HG03280 (cell line): ENCODE measurements at regions not wholly inside any gene's neighbourhood (a gene's known extent, or its start where the extent isn't known, plus 50 kb on each side); places are given as distances from the start of the nearest gene placed in this dataset.
"Not testable (repeated sequence)": the region's sequence is repeated elsewhere in the genome, so short reads cannot be mapped to it uniquely, and the experiment has no call there.

Experiments
- ATAC-seq: cut with Tn5 transposase; IDR thresholded peaks from one replicate; pipeline ENCODE4 v1.9.1; 2021; ENCODE audit warnings: mild to moderate bottlenecking, moderate library complexity; ENCODE audit not compliant: unreplicated experiment

DNA sequence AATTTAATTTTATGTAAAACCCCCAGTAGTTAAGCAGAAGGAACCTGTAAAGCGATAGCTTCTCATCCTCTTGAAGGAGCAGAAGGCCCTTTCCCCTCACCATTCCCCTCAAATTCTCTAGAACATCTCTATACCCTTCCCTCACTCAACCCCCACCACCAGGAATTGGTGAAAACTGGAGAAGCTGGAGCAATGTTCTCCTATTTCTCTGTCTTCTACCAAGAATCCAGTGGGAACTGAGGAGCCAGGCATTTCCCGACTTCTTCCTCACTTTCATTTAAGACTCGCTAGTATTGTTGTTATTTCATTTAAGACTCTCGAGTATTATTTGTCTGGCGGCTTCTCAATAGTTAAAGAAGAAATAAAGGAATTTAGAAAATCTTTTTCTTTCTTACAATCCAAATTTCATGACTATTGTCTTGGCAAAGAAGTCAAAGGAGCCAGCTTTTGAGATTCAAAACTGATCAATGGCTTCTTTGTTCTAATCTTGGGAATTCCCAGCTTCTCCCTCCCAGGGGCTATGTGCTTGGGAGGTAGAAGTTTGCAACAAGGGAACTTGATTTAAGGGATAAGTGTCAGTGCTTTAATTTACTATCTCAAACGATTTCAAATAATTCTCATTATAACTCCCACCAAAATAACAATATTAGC is 253.3 kb upstream of the ADGRL2 start:
- no peak for ATAC-seq

DNA sequence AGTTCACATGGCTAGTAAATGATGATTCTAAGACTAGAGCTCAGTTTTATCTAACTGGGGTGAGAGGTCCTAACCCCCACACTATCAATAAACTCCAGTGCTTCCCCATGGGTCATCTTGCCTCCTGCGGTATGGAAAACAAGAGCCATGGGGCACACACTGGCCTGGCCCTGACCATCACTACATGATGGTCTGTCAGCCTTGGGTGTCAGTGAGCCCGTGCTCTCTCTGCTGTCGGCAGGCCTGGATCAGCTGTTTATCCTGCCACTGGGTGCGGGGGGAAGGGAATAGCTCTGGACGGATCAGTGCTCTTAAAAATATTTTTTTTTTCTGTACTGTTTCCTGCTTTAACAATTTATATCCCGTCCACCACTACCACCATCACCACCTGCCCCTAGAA is 255.0 kb upstream of the ADGRL2 start:
- ATAC-seq, result no peak

DNA sequence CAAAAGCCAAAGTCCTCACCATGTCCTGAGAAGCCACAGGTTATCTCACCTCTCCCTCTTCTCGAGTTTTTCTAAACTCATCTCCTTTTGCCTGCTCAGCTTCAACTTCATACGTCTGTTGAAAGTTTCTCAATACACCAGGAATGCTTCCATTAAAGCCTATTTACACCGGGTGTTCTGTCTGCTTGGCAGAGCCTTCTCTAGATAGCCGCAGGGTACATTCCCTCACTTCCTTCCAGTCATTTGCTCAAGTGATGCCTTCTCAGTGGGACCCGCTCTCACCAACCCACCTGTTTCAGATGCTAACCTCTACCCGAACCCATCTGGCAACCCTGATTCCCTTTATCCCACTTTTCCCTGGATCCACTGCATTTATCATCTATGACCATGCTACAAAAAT is 257.0 kb upstream of the ADGRL2 start:
- no peak for ATAC-seq

DNA sequence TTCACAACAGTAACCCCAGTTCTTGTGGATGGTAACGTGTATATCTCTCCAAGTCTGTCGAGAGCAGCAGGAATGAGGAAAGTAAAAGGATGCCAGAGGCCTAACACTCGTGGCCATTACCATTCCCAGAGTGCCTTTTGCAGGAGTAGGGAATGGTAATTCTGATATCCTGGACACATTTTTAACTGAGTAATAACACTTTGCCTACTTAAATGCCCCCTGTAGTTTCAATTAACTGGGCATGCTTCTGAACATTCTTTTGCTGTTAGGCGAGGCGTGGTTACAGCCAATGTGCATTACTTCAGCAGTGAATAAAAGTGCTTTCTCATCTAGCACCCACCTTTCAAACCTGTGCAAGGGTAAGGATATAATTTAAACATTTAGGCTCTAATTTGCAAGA is 258.5 kb upstream of the ADGRL2 start:
- no peak for ATAC-seq

DNA sequence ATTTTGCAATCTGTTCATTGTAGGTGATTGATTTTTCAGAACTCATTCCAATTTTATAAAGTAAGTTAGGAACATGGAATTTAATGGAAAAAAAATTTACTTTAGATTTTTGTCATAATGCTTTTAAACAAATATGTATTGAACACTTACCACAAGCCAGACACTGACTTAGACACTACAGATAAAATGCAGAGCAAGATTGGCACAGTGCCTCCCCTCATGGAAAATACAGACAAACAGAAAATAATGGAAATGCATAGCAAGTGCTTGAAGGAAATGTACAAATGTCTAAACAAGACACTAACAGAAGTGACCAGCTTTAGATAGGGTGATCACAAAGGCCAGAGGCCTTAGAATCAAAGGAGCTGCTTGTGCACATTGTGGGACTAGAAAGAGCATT is 260.5 kb upstream of the ADGRL2 start:
- ATAC-seq, result no peak

DNA sequence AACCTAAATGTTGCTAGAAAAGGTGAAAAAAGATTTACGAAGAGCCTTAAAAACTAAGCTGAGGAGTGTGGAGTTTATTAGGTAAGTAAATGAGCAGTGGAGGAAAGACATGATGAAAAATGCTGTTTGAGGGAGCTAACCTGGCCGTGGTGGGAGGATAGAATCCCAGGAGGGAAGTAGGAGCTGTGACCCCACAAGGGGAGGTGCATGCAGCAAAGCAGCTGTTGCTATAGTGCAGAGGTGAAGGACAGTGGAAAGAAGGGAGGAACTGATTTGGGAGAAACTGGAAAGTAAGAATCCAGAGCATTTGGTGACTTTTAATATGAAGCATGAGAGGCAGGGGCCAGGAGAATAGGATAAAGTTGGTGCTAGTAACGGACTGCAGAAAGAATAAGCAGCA is 271.7 kb upstream of the ADGRL2 start:
- ATAC-seq, result no peak

DNA sequence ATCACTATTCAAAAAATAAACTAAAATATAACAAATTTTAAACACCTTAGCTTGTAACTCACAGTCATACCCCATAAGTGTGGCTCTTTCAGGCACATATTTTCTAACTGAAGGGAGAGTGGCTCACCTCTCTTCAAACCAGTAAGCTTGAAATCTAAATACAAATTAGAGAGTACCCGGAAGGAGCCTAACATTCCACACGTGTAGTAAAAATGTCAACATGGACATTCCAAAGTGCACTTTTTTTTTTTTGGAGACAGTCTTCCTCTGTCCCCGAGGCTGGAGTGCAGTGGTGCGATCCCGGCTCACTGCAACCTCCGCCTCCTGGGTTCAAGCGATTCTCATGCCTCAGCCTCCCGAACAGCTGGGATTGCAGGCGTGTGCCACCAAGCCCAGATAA is 275.6 kb upstream of the ADGRL2 start:
- ATAC-seq, result no peak

DNA sequence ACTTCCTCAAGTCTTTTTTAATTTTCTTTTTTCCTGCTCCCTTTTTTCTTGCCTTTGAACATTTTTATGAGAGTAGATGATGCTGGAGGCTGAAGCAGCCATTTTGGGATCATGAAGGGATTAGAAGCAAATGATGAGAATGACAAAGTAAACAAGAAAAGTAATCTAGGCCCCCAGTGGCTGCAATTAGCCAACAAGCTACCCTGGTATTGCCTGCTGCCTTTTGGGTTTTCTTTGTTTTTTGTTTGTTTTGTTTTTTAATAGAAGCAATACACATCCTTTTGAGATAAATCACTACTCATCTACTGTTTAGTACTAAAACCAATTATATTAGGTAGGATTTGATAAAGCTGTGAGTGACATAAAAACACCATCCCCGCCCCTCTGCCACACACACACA is 280.7 kb upstream of the ADGRL2 start:
- no peak for ATAC-seq

DNA sequence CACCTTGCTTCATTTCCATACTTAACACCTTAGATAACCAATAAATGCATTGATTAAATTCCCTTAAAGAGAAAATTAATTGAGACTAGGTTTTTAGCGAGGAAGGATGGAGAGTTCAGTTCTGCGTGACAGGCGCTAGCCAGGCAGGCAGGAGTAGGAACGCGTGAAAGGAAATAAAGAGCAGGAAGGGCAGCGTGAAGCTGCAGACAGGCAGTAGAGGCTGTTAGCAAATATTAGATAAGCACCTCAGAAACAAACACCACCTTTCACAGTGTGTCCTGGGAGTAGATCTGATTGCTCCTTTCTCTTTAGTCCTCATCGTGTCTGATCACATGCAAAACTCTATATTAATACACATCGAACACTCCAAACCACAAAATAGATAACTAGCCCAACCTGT is 282.7 kb upstream of the ADGRL2 start:
- no peak for ATAC-seq

DNA sequence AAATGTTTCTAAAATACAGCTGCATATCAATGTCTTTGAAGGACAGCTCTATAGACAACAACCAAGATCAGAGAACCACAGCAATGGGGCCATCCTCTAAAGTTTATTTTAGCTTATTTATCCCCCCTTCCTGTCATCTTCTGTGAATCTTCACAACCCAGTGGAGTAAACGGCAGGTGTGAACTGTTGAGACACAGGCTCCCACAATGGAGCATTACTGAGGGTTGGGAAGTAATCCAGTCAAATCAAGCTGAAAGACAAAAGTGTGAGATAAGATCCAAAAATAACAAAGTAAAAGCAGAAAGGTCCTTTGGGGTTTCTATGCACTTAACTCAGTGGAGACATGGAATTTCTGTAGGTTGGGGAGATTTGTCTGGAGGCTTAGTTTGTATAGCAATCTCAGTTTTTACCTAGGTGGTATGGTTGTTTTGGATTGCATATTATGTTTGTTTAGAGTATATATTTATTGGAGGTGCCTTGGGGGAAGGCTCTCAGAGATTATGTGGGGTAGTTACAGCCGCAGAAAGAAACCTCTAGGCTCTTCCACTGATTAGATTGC is 286.9 kb upstream of the ADGRL2 start:
- no peak for ATAC-seq

DNA sequence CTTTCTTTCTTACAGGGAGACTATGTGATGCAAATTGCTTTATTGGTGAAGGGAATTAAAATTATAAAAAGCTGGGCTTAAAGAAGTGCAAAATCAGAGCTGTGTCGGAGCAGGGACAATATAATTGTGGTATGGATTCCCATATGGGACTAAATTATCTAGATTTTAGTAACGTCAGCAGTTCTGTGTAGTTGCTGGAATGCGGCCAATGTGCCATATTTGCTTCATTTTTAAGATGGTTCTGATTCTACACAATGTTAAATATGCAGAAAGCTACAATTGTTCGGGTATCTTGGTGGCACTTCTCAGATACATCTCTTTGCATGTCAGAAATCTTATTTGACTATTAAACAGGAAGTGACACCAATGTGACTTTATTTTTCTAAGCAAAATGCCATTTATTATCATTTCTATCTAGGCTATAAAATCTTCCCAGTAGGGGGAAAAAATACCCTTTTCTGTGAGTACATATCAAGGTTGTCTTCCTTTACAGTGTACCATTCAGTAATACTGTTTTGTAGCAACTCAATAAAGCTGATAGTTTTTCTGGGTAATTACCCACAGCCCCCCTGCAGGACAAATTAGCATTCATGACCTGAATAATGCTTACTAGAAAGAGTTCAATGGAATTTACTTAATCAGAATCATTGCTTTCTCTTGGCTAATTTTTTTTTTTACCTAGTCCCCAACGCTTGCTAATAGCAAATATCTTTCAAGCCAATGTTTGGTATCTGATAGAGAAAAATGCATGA is 288.3 kb upstream of the ADGRL2 start:
- no peak for ATAC-seq

DNA sequence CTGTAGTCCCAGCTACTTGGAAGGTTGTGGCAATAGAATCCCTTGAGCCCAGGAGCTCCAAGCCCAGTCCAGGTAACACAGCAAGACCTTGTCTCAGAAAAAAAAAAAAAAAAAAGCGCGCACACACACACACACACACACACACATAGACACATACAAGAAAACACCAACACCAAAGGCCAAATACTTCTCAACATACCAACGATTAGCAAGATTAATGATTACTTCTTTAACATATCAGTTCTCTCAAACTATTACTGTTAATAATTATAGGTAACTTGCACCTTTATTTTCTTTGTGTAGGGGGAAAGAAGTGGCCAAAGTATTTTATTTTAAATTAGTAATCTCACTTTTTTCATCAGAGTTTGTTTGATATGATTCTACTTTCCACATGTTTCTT is 289.5 kb upstream of the ADGRL2 start:
- no peak for ATAC-seq

DNA sequence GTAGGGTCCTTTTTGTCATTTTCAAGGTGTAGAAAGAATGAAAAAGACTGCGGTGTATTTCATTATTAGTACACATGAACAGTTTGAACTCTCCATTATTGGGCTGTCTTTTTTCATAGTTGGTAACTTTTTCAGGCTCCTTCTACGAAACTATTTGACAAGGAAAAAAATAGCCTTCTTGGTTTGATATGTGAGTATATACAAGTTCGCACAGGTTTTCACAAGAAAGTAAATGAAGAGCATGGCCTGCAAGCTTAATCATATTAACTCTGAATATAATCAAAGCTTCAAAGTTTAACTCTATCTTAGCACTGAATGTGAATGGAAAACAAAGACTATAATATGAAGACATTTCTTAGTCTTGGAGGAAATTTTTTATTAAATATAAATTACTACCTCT is 290.0 kb upstream of the ADGRL2 start:
- ATAC-seq, result no peak

DNA sequence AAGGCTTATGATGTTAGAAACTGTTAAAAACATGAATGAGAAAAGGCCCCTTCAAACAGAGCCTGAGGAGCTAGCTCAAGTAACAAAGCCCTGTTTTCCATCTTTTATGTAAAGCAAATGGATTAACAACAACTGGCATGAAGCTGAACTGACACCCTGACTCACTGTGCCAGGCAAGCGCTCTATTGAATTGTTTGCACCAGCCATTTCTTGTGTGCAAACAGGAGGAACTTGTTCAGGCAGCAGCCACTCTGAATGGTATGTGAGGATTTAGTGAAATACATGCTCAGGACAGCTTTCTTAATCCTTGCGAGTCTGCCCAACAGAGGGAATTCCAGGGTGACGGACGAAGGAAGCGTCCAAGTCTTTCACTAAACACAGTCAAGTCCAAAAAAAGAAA is 291.1 kb upstream of the ADGRL2 start:
- no peak for ATAC-seq

DNA sequence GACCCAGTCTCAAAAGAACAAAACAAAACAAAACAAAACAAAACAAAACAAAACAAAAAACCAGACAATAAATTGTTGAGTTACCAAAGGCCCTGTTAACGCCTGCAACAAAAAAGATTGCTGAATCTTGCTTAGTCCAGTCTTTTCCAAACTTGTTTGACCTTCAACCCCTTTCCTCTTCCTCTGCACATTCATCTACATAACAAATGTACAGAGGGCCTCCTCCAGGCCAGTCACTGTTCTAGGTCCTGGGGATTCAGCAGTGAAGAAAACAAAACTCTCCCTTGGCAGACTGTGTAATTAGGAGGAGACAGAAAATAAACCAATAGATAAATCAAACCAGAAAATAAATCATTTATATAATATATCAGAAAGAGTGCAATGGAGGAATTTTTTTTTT is 294.0 kb upstream of the ADGRL2 start:
- no peak for ATAC-seq

DNA sequence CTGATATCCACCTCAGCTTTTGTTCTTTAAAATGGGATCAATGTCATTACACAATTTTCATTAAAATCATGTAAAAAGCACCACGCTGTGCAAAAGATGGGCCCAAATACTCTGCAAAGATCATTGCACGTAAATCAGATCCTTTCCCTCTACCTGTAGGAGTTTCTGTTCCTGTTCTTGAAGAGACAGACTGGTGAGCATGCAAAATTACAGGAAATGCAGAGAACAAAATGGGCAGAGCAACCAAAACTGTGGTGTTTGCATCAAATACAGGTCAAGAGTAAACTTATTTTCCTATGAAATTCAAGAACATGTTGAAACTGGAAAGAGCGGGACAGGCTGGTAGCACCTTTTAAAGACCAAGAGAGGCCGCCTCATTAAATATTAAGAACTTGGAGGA is 294.9 kb upstream of the ADGRL2 start:
- peak; percentile 95 for ATAC-seq

DNA sequence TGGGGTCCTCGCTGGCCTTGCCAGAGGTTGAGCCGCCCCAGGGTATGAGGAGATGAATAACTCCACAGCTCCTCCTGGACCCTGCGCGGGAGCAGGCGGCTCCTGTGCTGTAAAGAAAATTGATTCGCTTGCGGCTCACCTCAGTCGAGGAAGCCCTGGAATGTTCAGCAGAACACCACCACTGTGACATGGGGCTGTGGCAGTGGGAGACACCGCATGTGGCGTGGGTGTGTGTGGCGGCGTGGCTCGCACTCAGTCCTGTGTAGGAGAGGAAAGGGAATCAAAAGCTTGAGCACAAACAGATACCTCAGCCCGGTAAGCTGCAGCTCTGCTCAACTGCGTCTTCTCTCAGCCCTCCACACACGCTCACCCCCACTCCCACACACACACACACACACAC is 295.9 kb upstream of the ADGRL2 start:
- ATAC-seq, result not testable (repeated sequence)

DNA sequence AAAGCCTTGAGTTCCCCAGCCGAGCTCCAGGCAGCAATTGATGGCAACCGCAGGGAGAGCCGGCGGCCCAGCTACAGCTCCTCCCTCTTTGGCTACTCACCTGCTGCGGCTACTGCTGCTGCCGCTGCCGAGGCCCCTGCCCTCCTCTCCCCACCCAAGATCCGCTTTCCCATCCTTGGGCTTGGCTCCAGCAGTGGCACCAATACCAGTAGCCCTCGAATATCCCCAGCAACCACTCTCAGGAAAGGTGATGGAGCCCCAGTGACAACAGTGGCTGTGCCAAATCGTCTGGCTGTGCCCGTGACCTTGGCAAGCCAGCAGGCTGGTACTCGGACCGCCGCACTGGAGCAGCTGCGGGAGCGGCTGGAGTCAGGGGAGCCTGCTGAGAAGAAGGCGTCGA is 298.0 kb upstream of the ADGRL2 start:
- ATAC-seq, result not testable (repeated sequence)

DNA sequence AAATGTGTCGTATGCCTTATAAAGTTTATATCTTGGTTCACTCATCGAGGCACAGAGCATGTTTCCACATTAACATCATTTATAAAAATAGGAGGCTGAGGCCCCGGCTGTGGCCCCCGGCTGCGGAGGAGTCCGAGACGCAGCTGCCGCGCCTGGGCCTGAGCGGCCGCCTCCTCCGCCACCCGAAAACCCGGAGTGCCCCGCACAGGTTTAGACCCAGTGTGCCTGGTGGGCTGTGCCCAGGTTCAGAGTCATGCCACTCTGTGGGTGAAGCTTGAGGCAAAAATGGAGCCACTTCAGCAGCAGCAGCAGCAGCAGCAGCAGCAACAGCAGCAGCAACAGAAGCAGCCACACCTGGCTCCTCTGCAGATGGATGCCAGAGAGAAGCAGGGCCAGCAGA is 299.2 kb upstream of the ADGRL2 start:
- ATAC-seq, result not testable (repeated sequence)

DNA sequence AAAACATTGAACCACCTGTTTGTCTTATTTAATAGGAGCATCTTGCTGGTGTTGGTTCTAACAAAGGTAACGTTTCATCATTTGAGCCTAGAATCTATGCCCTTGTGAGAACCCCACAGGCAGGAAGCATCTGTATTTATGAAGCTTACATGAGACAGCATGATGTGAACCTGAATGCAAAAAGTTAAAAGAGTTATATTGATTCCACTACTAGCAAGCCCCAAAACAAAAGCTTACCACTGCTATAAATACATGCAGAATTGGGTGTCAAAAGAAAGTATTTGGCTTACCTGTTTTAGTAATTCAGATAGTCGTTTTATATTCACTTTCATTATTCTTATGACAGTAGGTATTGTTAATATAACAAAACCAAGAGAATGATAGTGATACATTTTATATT is 301.2 kb upstream of the ADGRL2 start:
- no peak for ATAC-seq

DNA sequence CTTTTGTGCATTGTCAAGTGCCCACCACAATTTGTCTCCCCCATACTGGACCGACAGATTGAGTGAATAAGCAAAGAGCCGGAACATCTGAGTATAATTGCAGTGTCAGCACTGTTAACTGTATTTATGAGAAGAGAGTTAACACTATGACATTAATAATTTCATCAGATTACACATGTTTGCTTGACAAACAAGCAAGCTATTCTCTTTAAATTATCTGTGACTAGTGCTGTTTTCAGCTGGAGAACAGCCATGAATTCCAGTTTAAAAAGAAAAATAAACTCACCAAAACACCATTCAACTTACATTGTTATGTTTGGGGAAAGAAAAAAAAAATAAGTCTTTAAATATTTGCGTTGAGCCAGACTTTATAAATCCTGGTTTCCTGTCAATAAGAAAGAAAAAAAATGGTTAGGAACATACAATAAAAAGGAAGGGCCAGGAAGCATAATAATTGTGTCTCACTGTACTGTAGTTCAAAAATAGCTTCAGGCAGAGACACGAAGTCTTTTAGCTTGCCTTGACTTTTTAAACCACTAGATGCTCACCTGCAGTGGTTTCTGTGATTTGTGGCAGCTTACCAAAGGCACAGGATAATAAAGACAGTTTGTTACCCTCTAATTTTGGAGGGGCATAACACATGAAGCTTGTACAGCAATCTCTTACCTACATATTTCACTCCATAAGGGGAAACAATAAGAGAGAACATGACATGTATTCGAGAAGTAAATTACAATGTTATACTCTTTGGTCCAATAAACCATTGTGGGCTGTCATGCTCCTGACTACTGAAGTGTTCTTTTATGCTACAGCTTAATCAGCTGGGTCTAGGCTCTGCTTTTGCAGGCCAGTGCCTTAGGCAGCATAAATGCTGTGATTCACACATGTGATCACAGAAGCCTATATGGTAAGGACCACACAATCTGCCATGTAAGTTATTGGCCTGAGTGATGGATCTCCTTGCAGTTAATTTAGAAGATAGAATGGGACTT is 302.0 kb upstream of the ADGRL2 start:
- no peak for ATAC-seq
